ENCODE measurements at regions not wholly inside any gene's neighbourhood (a gene's known extent, or its start where the extent isn't known, plus 50 kb on each side); places are given as distances from the start of the nearest gene placed in this dataset.

DNA sequence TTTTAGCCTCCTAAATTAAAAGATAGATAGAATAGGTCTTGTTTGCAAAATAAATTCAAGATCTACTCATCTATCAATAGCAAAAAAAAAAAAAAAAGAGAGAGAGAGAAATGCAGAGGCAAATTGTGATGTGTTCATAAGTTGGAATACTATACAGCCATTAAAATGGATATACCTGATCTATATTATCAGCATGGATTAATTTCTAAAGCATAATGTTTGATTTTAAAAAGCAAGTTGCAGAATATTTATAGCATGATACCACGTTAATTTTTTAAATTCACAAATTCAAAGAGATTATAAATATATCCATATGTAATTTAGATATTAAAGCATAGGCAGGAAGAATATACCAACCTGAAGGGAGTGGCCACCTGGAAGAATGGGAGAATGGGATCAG, 114.9 kb upstream of the PTPRT start:
- no peak for DNase-seq

DNA sequence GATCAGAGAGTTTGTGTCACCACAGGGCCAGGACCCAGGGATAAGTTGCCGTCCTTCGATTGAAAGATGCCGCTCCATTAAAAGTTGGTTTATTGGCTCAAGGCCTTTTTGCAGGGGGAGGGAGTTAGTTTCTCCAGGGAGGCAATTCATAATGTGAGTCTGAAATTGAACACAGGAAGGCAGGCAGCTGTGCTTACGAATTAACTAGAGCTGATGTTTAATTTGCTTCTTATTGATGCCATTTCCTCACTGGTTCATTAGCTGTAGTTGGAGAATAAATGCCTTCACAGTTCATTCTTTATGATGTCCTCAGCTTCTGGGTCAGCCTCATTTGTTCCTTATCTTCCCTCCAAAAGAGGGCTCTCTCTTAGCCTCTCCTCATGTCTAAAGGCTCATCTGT, 113.2 kb upstream of the PTPRT start:
- no peak for DNase-seq

DNA sequence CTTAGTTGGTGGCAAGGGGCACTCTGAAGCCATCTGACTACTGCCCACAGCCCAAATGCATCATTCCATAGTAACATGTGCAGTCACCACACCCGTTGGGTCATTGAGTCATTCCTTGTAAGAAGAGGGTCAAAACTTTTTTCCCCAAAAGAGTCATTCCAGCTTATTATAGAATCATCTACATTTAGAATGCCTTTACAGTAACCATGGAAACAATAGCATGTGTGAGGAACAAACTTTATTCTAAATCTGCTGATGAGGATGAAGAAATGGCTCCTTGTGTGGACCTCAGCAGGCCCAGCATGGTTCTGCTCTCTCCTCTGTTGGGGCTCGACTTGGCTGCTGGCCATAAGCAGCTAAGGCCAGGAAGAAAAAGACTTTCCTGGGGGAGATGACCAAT, 111.2 kb upstream of the PTPRT start:
- DNase-seq, result no peak

DNA sequence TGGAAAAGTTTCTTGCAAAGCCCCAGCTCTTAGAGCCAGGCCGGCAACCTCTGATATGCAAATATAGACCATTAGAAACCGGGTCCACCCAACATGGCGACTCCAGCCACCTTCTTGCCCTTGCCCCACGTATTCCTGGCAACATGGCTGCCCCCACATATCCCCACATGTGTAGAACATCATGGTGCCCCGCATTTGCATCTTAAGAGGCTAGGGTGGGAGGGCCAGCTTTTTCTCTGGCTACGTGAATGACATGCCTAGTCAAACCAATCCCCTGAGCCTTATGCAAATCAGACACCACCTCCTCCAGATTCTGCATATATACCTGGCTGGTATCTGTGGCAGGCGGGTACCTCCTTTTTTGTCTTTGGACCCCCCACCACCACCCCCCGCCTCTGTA, 106.1 kb upstream of the PTPRT start:
- no peak for DNase-seq

DNA sequence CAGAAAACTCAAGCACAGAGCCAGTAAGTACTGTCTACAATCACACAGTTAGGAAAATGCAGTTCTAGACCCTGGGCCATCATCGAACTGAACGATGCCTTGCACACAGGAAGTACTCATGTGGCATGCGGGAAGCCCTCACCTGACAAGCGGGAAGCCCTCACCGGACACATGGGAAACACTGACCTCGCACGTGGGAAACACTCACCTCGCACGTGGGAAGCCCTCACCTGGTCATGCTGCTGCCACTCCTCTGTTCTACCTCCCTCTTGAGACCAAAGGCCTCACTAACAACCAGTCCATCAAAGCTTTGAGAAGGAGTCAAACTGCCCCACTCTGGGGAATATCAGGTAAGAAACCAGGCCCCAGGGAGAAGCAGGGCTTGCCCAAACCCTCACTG, 105.6 kb upstream of the PTPRT start:
- DNase-seq, result no peak

DNA sequence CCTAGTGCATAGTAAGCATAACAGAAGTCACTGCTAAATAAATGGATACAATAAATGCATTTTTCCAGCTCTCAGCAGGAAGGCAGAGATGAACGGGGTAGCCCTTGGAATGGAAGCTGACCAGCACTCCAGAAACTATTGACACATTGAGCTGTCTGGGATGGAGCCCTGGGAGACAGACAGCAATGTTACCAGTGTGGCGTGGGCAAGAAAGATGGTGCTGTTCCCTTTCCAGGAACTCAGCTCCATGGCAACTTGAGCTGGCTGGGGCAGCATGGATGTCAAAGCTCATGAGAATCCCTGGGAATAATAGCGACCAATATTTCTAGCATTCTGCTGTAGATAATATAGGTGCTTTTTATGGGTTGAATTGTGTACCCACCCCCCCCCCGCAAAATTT, 104.3 kb upstream of the PTPRT start:
- DNase-seq, result no peak

DNA sequence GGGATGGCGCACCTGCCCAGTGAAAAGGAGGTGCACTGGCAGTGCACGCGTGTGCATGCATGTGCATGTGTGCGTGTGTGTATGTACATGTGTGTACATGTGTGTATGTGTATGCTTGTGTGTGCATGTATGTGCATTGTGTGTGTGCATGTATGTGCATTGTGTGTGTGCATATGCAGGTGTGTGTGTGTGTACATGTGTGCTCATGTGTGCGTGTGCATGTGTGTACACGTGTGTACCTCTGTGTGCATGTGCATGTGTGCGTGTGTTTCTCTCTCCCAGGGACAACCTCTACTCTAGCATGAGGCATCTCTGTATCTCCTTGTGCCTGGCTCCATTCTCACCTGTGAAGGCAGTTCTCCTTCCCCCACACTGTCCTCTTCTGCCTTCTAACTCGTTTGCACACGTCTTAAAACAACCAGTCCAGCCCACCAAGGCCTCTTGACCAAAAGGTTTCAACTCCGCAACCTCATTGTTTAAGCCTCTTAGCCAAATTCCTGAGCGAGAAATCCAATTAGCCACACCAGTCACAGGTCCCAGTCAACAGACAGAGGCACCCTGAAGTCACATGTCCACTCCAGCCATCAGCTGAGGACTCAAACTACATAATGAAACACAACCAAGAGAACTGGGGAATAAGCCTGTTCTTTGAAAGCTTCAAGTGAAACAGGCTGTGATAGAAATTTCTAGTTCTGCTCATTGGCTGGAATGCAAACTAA, 103.5 kb upstream of the PTPRT start:
- no peak for DNase-seq

DNA sequence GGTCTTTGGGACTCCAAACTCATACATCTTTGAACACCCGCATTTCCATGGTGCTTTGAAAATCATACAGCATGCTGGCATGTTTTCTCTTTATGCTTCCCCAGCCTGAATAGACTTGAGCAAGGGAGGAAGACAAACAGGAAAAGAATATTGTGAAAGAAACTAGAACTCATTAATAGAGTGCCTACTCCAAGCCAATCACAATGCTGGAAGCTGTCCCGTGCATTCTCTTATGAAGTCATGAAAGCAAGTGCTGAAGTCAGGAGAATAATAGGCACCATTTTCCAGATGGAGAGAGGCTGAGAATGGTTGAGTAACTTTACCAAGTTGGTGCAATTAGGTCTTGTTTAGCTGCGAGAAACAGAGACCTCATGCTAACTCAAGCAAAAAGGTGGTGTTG, 102.5 kb upstream of the PTPRT start:
- DNase-seq, result no peak

DNA sequence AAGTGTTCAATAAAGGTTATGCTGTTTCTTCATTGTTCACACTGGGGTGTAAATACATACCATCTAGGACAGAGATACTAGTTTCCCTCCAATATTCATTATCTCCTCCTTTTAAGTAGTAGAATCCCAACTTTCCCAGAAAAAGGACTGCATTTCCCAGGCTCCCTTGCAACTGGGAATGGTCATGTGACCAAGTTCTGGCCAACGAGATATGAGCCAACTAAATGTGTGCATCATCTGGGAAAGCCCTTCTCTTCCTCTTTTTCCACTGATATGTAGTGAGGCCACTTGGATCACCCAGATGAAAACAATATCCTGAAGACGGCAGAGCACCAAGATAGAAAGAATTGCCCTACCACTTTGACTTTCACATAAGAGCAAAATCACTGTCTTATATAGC, 97.9 kb upstream of the PTPRT start:
- DNase-seq, result no peak

DNA sequence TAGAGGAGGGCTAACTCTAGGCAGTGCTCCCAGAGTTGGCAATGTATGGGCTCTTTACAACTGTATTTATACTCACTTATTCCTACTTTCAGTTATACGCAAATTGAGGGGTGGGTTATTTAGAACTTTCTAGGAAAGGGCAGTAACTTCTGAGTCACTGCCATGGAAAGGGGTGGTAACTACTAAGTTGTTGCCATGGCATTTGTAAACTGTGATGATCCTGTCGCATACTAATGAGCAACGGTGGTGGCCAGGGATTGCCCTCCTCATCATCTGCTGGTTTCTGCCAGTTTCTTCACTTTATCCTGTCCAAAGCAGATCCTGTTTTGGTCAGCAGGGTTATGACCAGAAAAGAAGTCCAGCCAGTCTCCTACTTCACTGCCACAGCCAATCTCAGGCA, 95.5 kb upstream of the PTPRT start:
- no peak for DNase-seq

DNA sequence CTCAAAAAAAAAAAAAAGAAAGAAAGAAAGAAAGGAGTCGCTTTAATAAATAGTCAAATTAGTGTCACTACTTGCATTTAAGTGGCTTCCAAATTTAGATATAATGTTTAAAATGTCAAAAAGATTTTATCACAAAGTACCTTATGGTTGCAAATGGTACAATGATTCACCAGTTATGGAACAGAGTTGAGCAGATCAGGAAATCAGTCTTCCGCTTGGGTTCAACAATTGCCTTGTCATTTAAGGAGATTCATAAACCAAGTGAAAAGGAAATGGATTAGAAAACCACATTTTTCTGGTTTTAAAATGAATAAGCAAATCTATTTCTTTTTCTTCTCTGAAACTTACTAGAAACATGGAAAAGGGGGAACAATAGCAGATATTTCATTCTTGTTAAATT, 94.8 kb upstream of the PTPRT start:
- no peak for DNase-seq

DNA sequence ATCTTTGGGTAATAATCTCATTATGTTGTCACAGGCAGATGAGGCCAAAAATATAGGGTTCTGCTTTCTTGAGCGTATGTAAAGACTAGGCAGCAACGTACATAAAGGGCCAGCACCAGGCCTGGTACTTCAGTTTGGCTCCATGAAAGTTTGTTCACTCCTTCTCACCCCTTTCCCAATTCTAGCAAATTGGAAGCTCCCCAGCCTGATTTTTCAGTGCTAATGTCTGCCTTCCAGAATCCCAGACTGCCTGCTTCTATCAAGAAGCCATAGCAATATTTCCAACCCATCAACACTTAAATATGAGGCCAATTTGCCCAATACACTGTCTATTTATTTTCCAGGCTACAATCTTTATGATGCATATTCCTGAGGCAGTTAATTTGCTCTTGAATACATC, 93.4 kb upstream of the PTPRT start:
- DNase-seq, result no peak

DNA sequence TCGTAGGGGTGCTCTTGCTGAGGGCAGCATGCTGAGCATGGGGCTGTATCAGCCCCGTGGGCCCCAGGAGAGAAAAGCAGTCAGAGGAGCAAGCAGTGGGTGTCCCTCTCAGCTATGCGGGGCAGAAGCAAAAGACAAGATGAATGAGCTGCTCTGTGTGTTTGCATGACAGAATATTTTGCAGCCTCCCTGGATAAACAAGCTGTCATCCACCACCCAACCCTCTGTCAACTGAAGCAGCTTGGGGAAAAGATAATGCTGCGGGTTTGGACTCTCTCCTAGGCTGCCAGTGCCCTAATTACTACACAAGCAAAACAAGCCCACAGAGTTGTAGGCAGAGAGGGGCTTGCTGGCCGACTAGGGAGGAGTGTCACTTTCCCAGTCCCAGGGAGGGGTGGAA, 82.3 kb upstream of the PTPRT start:
- no peak for DNase-seq

DNA sequence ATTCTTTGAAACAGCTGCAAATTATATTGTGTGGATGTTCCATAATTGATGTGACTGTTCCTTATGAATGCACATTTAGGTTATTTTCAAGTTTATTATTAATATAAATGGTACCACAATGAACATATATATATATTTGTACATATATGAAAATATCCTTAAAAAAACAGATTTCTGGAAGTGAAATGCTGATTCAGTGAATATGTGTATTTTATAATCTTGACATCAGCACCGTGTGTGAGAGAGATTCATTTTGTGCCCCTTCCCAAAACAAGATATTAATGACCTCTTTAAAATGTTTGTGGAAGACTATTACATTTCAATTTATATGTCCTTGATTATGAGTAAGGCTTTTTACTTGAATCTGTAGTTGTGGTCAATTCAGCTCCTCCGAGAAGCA, 75.7 kb upstream of the PTPRT start:
- no peak for DNase-seq

DNA sequence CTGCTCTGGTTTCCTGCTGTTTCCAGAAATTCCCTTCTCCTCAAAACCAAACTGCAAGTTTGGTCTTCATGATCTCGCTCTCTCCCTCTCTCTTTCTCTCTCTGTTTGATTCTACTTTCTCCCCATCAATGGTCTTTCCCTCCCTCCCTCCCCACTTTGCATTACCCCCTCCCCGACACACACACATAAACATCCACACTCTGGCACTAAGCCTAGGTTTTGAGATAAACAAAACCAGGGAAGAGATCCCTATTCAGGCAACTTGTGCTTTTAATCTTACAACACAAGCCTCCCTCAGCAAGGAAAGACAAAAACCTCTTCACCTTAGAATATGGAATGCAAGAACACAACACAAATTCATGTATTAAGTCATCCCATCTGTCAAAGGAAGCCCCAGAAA, 73.5 kb upstream of the PTPRT start:
- no peak for DNase-seq

DNA sequence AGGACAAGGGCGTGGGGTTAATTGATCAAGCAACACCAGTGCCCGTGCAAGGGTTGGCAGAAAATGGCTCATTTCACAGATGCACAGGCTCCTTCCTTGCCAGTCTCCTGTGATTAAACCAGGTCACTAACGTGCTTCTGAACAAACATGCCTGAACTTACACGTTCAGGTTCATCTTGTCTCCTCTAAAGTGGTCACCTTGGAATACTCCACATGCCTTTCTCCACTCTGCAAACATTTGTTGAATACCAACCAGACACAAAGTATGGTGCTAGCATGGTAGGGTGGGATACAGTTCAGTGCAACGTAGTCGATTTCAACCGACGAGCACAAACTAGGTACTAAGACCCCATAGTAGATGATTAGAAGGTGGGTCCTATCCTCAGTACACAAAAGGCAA, 72.6 kb upstream of the PTPRT start:
- DNase-seq, result no peak

DNA sequence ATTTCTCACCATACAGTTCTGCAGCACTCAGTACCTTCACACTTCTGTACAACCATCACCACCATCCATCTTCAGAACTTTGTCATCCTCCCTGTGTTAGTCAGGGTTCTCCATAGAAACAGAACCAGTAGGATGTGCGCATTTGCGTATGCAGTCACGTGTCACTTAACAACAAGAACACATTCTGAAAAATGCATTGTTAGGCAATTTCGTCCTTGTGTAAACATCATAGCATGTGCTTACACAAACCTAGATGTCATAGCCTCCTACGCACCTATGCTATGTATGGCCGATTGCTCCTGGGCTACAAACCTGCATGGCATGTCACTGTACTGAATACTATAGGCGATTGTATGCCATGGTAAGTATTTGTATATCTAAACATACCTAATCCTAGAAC, 66.2 kb upstream of the PTPRT start:
- DNase-seq, result no peak

DNA sequence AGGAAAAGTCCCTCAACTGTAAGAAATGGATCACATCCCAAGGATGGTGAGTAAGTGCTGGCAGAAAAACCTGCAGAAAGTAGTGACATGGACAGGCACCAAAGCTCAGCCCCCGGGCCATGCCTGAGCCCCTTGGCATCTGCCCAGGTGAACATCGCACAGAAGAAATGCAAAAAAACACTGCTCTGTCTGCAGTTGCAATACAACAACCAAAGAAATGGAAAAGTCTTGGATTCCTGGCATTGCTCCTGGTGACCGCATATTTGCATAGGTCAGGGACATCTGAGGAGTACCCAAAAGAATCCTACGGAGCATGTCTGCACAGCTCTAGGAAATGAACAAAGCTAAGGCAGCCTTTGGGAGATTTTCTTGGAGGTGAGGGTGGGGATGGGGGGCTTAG, 63.1 kb upstream of the PTPRT start:
- no peak for DNase-seq

DNA sequence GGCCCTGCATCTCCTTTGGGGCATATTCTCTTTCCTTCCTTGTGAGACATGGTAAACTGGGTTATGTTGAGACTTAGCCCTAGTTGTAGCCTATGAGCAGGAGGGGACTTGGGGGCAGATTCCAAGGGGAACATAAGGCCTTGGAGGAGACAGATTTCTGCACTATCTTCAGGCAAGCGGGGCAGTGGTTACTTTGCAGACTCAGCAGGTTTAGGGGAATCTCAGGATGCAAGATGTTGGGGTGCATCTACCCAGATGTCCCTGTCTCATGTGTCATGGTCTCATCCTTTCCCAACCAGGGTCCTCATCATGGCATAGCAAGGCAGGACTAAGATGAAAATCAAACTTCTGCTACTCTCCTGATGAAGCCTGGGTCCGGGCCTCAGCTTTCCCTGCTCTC, 58.6 kb upstream of the PTPRT start:
- no peak for DNase-seq

DNA sequence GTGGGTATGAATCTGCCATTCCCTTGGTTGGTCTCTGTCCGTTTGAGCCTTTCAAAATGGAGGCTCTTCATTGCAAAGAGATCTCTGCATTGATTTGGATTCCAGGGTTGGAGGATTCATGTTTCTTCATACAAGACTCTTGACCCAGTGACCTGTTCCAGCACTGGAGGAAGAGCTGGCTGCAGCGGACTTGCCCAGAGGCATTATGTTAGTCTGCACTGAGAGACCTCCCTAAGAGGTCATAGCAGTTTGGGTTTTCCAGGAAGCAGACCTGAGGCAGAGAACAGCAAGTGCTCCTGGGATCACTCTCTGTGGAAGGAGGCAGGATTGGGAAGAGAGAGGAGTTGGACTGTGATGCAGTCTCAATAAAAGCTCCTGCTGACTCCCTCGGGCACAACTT, 57.7 kb upstream of the PTPRT start:
- DNase-seq, result no peak

DNA sequence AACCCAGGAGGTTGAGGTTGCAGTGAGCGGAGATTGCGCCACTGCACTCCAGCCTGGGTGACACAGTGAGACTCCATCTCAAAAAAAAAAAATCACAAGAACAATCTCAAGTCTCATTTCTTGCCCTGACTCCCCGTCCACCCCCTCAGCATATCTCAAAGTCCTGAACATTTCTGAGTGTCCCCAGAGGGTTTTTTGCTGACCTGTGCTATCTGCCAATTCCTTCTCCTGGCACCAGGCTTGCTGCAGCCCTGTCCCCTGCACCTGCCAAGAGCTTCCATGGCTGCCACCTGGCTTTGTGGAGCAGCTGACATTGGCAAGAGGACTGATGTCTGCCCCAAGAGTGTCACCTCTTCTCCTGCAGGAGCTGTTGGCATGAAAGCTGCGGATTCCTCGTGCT, 54.9 kb upstream of the PTPRT start:
- no peak for DNase-seq

DNA sequence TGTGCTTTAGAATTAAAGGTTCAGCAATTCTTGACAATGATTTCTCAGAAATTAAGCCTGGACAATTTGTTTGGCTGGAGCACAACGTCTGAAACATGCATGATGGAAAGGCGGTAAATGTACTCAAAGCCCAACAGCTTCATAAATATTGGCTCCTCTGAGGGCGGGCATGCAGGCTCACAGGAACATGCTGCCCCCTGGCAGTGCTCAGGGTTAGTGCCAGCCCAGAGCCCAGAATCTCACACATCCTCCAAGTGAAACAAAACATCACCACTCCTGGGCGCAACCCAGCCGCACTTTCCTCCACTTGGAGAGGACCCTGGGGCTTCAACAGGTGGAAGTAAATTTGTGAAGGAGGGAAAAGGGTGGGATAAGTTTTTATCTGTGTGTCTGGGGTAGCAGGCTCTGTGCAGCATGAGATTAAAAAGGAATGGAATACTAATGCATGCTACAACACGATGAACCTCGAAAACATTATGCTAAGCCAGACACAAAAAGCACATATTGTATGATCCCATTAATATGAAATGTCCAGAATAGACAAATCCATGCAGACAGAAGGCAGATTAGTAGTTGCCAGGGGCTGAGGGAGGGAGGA, 54.1 kb upstream of the PTPRT start:
- no peak for DNase-seq

DNA sequence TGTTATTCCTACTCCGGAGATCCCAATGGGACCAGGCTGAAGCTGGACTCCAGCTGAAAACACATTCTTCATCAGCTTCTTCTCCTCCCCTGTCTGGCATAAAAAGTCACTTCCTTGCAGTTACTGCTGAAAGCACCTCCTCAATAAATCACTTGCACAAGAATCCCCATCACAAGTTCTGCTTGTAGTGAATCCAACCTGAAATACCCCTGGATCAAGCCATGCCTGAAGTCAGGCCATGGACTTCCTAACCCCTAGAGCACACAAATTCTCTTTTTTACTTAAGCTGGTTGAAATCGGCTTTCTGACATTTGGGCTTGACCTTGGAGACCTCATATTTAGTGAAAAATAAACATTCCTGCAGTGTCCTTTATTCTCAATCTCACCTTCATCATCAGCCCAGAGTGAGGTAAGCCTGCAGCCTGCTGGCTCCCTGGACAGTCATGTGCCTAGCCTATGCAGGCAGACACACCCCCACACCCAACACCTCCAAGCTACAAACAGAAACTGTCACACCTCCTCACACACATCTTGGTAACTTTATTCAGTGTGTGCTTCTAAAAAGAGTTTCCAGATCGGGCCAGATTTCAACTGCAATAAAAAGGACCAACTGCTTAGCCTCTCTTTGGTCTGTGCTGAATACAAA, 51.5 kb upstream of the PTPRT start:
- no peak for DNase-seq

Data from fibroblast of skin of right biceps (primary cell).